A549 (cell line): ENCODE measurements at regions not wholly inside any gene's neighbourhood (a gene's known extent, or its start where the extent isn't known, plus 50 kb on each side); places are given as distances from the start of the nearest gene placed in this dataset.

Source experiments
- POLR2AphosphoS2 ChIP-seq: conservative IDR thresholded peaks from 2 replicates; pipeline ENCODE4 v1.6.1; 2012; ENCODE audit warnings: low read length, improper control_type of control experiment, inconsistent platforms
- TF ChIP-seq, protein P1 (sequence below): fragments of >200 bp; sonication (Bioruptor Twin); formaldehyde crosslinking; IDR thresholded peaks from 3 replicates; pipeline ENCODE4 v1.5.1; 2016

DNA sequence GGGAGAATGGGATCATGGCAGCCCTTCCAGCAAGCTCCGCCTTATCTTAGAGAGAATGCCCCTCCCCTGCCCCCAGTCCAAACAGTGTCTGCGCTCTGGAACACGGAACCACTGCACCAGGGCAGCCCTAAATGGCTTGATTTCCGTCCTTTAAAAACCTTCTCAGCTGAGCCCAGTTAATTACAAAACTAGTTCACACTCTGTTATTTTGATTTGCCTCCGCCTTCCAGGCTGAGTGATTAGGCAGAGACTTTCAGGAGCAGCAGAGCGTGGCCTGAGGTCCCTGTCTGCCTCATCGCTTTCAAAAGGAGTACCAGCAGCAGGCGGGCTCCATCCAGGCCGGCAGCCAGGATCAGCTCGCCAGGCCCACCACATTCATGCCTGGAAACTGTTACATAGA is 313.0 kb downstream of the BRD1 start:
- TF ChIP-seq, protein P1, sequence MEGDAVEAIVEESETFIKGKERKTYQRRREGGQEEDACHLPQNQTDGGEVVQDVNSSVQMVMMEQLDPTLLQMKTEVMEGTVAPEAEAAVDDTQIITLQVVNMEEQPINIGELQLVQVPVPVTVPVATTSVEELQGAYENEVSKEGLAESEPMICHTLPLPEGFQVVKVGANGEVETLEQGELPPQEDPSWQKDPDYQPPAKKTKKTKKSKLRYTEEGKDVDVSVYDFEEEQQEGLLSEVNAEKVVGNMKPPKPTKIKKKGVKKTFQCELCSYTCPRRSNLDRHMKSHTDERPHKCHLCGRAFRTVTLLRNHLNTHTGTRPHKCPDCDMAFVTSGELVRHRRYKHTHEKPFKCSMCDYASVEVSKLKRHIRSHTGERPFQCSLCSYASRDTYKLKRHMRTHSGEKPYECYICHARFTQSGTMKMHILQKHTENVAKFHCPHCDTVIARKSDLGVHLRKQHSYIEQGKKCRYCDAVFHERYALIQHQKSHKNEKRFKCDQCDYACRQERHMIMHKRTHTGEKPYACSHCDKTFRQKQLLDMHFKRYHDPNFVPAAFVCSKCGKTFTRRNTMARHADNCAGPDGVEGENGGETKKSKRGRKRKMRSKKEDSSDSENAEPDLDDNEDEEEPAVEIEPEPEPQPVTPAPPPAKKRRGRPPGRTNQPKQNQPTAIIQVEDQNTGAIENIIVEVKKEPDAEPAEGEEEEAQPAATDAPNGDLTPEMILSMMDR, result no peak
- TF ChIP-seq POLR2AphosphoS2, result no peak
